GM23338 (cell line): ENCODE measurements at regions not wholly inside any gene's neighbourhood (a gene's known extent, or its start where the extent isn't known, plus 50 kb on each side); places are given as distances from the start of the nearest gene placed in this dataset.

Source experiments
- ATAC-seq: fragments of 200-7000 bp; cut with Tn5 transposase; 3 replicates; pipeline ENCODE4 v1.9.1; 2020
- DNase-seq: peaks from one replicate; pipeline ENCODE4 v3.0.0-alpha.2; 2015; ENCODE audit warnings: low spot score
- H2AFZ ChIP-seq: fragments of 200-600 bp; sonication (generic); 2 replicates; pipeline ENCODE4 v1.8.0; 2016; ENCODE audit warnings: antibody characterized with exemption, mild to moderate bottlenecking, moderate library complexity
- H3F3A ChIP-seq: fragments of 200-600 bp; sonication (generic); replicated peaks from 2 replicates; pipeline ENCODE4 v1.8.0; 2017; ENCODE audit warnings: antibody characterized with exemption, mixed run types, low read depth
- H3K27ac ChIP-seq: fragments of 200-600 bp; sonication (generic); 2 replicates; pipeline ENCODE4 v1.6.1; 2016; ENCODE audit warnings: low read depth
- H3K27me3 ChIP-seq: fragments of 200-600 bp; sonication (generic); 2 replicates; pipeline ENCODE4 v1.8.0; 2016; ENCODE audit warnings: mild to moderate bottlenecking, mixed run types, moderate library complexity; ENCODE audit not compliant: insufficient read depth
- H3K36me3 ChIP-seq: fragments of 200-600 bp; sonication (generic); 2 replicates; pipeline ENCODE4 v1.8.0; 2016; ENCODE audit warnings: mild to moderate bottlenecking; ENCODE audit not compliant: insufficient read depth
- H3K4me1 ChIP-seq: fragments of 200-600 bp; sonication (generic); 2 replicates; pipeline ENCODE4 v1.8.0; 2016; ENCODE audit warnings: mild to moderate bottlenecking, moderate library complexity; ENCODE audit not compliant: insufficient read depth
- H3K4me2 ChIP-seq: fragments of 200-600 bp; sonication (generic); 2 replicates; pipeline ENCODE4 v1.7.1; 2017; ENCODE audit warnings: mixed run types
- H3K4me3 ChIP-seq: fragments of 200-600 bp; sonication (generic); 2 replicates; pipeline ENCODE4 v1.6.1; 2016; ENCODE audit warnings: mixed run types
- H3K79me2 ChIP-seq: fragments of 200-600 bp; sonication (generic); replicated peaks from 2 replicates; pipeline ENCODE4 v1.8.0; 2017; ENCODE audit warnings: mild to moderate bottlenecking; ENCODE audit not compliant: insufficient read depth
- H3K9me2 ChIP-seq: fragments of 200-600 bp; sonication (generic); 2 replicates; pipeline ENCODE4 v1.8.0; 2017; ENCODE audit not compliant: insufficient read depth
- H4K20me1 ChIP-seq: fragments of 200-600 bp; sonication (generic); replicated peaks from 2 replicates; pipeline ENCODE4 v1.8.0; 2017; ENCODE audit warnings: mild to moderate bottlenecking; ENCODE audit not compliant: insufficient read depth
- H3K27ac Mint-ChIP-seq: 2 replicates; pipeline ENCODE4 v1.8.0; 2020; ENCODE audit warnings: inconsistent platforms, mild to moderate bottlenecking, moderate library complexity, mixed read lengths
- H3K27me3 Mint-ChIP-seq: 3 replicates; pipeline ENCODE4 v1.8.0; 2022; ENCODE audit warnings: low read depth, mild to moderate bottlenecking, moderate library complexity, mixed read lengths, inconsistent platforms; ENCODE audit not compliant: insufficient read depth, poor library complexity
- H3K36me3 Mint-ChIP-seq: 3 replicates; pipeline ENCODE4 v1.8.0; 2021; ENCODE audit warnings: low read depth, mild to moderate bottlenecking, inconsistent platforms, moderate library complexity, mixed read lengths
- H3K4me1 Mint-ChIP-seq: 3 replicates; pipeline ENCODE4 v1.8.0; 2020; ENCODE audit warnings: mild to moderate bottlenecking, inconsistent platforms, mixed read lengths
- H3K4me3 Mint-ChIP-seq: 3 replicates; pipeline ENCODE4 v1.8.0; 2021; ENCODE audit warnings: moderate library complexity, mild to moderate bottlenecking, inconsistent platforms, mixed read lengths
- H3K9me3 Mint-ChIP-seq: 3 replicates; pipeline ENCODE4 v1.8.0; 2020; ENCODE audit warnings: moderate library complexity, mild to moderate bottlenecking, inconsistent platforms, mixed read lengths
- EZH2phosphoT487 ChIP-seq: fragments of 200-600 bp; sonication (generic); IDR thresholded peaks from one replicate; pipeline ENCODE4 v1.8.1; 2018; ENCODE audit warnings: antibody characterized with exemption; ENCODE audit not compliant: unreplicated experiment
- JUNB ChIP-seq: IDR thresholded peaks from one replicate; pipeline ENCODE4 v1.6.1; 2016; ENCODE audit warnings: antibody characterized with exemption; ENCODE audit not compliant: unreplicated experiment
- POLR2AphosphoS5 ChIP-seq: IDR thresholded peaks from 2 replicates; pipeline ENCODE4 v1.6.1; 2016; ENCODE audit warnings: antibody characterized with exemption, low read depth
- STAT1 ChIP-seq: IDR thresholded peaks from one replicate; pipeline ENCODE4 v1.6.1; 2016; ENCODE audit warnings: antibody characterized with exemption; ENCODE audit not compliant: unreplicated experiment
- ZNF114 ChIP-seq: fragments of 250-450 bp; sonication (Bioruptor Pico); IDR thresholded peaks from 2 replicates; pipeline ENCODE4 v1.5.0; 2020; ENCODE audit warnings: mild to moderate bottlenecking, moderate library complexity
- TF ChIP-seq, protein P1 (sequence below): fragments of 250-450 bp; sonication (Bioruptor Pico); IDR thresholded peaks from 2 replicates; pipeline ENCODE4 v1.5.0; 2020; ENCODE audit warnings: mild to moderate bottlenecking, moderate library complexity
- TF ChIP-seq, protein P2 (sequence below), 2 experiments: fragments of 200-600 bp in 1 of 2; sonication (generic) in 1 of 2; conservative IDR thresholded peaks; 2 replicates each; pipeline versions ENCODE4 v1.5.1 to v1.6.1; 2016 to 2017; ENCODE audit warnings: antibody characterized with exemption in 2 of 2, low read depth in 2 of 2, mild to moderate bottlenecking in 2 of 2, moderate library complexity in 1 of 2

DNA sequence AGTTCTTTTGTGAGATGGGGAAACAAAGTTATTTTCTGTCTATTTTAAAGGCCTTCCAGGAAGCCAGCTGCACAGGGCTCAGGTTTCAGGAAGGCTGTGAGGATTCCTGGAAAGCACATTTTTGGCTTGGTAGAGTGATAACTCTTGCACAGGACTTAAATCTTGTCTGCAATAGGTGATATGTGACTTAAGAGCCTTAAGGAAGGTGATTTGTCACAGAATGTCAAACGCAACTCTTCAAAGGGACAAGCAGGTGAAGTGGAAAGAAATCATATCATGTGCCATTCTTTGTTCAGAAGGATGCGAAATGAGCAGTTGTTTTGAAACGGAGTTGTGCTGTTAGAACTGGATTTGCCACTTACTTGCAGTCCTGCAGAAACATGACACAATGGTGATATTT lies 459.3 kb downstream of the MAT2B start (continued):
- TF ChIP-seq, protein P1, sequence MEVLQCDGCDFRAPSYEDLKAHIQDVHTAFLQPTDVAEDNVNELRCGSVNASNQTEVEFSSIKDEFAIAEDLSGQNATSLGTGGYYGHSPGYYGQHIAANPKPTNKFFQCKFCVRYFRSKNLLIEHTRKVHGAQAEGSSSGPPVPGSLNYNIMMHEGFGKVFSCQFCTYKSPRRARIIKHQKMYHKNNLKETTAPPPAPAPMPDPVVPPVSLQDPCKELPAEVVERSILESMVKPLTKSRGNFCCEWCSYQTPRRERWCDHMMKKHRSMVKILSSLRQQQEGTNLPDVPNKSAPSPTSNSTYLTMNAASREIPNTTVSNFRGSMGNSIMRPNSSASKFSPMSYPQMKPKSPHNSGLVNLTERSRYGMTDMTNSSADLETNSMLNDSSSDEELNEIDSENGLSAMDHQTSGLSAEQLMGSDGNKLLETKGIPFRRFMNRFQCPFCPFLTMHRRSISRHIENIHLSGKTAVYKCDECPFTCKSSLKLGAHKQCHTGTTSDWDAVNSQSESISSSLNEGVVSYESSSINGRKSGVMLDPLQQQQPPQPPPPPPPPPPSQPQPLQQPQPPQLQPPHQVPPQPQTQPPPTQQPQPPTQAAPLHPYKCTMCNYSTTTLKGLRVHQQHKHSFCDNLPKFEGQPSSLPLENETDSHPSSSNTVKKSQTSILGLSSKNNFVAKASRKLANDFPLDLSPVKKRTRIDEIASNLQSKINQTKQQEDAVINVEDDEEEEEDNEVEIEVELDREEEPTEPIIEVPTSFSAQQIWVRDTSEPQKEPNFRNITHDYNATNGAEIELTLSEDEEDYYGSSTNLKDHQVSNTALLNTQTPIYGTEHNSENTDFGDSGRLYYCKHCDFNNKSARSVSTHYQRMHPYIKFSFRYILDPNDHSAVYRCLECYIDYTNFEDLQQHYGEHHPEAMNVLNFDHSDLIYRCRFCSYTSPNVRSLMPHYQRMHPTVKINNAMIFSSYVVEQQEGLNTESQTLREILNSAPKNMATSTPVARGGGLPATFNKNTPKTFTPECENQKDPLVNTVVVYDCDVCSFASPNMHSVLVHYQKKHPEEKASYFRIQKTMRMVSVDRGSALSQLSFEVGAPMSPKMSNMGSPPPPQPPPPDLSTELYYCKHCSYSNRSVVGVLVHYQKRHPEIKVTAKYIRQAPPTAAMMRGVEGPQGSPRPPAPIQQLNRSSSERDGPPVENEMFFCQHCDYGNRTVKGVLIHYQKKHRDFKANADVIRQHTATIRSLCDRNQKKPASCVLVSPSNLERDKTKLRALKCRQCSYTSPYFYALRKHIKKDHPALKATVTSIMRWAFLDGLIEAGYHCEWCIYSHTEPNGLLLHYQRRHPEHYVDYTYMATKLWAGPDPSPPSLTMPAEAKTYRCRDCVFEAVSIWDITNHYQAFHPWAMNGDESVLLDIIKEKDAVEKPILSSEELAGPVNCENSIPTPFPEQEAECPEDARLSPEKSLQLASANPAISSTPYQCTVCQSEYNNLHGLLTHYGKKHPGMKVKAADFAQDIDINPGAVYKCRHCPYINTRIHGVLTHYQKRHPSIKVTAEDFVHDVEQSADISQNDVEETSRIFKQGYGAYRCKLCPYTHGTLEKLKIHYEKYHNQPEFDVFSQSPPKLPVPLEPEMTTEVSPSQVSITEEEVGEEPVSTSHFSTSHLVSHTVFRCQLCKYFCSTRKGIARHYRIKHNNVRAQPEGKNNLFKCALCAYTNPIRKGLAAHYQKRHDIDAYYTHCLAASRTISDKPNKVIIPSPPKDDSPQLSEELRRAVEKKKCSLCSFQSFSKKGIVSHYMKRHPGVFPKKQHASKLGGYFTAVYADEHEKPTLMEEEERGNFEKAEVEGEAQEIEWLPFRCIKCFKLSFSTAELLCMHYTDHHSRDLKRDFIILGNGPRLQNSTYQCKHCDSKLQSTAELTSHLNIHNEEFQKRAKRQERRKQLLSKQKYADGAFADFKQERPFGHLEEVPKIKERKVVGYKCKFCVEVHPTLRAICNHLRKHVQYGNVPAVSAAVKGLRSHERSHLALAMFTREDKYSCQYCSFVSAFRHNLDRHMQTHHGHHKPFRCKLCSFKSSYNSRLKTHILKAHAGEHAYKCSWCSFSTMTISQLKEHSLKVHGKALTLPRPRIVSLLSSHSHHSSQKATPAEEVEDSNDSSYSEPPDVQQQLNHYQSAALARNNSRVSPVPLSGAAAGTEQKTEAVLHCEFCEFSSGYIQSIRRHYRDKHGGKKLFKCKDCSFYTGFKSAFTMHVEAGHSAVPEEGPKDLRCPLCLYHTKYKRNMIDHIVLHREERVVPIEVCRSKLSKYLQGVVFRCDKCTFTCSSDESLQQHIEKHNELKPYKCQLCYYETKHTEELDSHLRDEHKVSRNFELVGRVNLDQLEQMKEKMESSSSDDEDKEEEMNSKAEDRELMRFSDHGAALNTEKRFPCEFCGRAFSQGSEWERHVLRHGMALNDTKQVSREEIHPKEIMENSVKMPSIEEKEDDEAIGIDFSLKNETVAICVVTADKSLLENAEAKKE (CRISPR knock-in tag), result no peak
- no peak for TF ChIP-seq STAT1
- no peak for TF ChIP-seq POLR2AphosphoS5
- TF ChIP-seq, protein P2, sequence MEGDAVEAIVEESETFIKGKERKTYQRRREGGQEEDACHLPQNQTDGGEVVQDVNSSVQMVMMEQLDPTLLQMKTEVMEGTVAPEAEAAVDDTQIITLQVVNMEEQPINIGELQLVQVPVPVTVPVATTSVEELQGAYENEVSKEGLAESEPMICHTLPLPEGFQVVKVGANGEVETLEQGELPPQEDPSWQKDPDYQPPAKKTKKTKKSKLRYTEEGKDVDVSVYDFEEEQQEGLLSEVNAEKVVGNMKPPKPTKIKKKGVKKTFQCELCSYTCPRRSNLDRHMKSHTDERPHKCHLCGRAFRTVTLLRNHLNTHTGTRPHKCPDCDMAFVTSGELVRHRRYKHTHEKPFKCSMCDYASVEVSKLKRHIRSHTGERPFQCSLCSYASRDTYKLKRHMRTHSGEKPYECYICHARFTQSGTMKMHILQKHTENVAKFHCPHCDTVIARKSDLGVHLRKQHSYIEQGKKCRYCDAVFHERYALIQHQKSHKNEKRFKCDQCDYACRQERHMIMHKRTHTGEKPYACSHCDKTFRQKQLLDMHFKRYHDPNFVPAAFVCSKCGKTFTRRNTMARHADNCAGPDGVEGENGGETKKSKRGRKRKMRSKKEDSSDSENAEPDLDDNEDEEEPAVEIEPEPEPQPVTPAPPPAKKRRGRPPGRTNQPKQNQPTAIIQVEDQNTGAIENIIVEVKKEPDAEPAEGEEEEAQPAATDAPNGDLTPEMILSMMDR (conservative IDR thresholded peaks at IDR 0.05; ENCODE audit: low read depth in 2 of 2), result no peak

DNA sequence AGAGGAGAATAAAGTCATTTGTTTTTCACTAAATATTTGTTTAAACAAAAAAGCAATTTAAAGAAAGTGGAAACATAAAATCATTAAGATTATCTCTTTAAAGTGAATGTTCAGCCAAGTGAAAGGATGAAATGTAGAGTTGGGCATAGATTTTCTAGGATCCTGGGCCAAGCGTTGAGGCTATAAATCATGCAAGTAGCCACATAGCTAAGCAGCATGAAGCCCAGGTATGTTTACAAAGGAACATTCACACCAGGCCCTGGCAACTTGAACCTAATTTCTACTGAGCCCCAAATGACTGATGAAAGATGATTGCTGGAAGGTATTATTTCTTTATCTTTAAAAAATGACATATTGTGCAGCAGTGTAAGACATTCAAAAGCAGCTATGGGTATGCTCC lies 461.8 kb downstream of the MAT2B start:
- H2AFZ ChIP-seq, result no peak overlapping the region; the same call in 1 of the 2 replicates
- no peak overlapping the region for H3K4me3 ChIP-seq
- no peaks in the 10 kb centered on the region for H3K9me3 Mint-ChIP-seq
- H3K27me3 ChIP-seq, result no peaks in the 10 kb centered on the region
- H3K4me1 ChIP-seq, result 0 out of 2 replicates have a peak, but pooled peaks cover 5% of the 10 kb centered on the region
- H3K27ac Mint-ChIP-seq, result no peak overlapping the region
- no peak overlapping the region for H3K4me3 Mint-ChIP-seq
- H3K27ac ChIP-seq, result no peak overlapping the region
- no peaks in the 10 kb centered on the region for H4K20me1 ChIP-seq
- H3K79me2 ChIP-seq, result no peaks in the 10 kb centered on the region
- DNase-seq (no peak), ATAC-seq (peak; percentile 32; the same call in 1 of the 3 replicates)
- H3K4me1 Mint-ChIP-seq, result peaks cover 3% of the 10 kb centered on the region; the same call in 2 of the 3 replicates
- no peaks in the 10 kb centered on the region for H3F3A ChIP-seq
- H3K9me2 ChIP-seq, result no peaks in the 10 kb centered on the region
- no peaks in the 10 kb centered on the region for H3K36me3 Mint-ChIP-seq
- H3K27me3 Mint-ChIP-seq, result no peaks in the 10 kb centered on the region
- no peak overlapping the region for H3K4me2 ChIP-seq
- H3K36me3 ChIP-seq, result no peaks in the 10 kb centered on the region
- TF ChIP-seq, protein P1 (CRISPR knock-in tag), result no peak
- TF ChIP-seq EZH2phosphoT487, result no peak
- TF ChIP-seq STAT1, result no peak
- TF ChIP-seq ZNF114 (CRISPR knock-in tag), result no peak
- TF ChIP-seq JUNB, result no peak
